GM12892 (cell line): ENCODE measurements at regions not wholly inside any gene's neighbourhood (a gene's known extent, or its start where the extent isn't known, plus 50 kb on each side); places are given as distances from the start of the nearest gene placed in this dataset.
A peak's percentile ranks its signal among the peaks of the same experiment; 100 is the strongest.

Source experiments
- DNase-seq: peaks from one replicate; pipeline ENCODE4 v3.0.0; 2011; ENCODE audit not compliant: insufficient read length
- FAIRE-seq: peaks from 2 replicates; lab custom pipeline; 2011; peaks lifted over from hg19 to GRCh38; lab: Jason Lieb, UNC
- POLR2A ChIP-seq: IDR thresholded peaks from 2 replicates; pipeline ENCODE4 v1.6.1; 2011; ENCODE audit warnings: low read depth, low read length, control low read depth
- POLR2AphosphoS5 ChIP-seq: IDR thresholded peaks from 2 replicates; pipeline ENCODE4 v1.6.1; 2011; ENCODE audit warnings: low read depth, low read length, control low read depth
- TAF1 ChIP-seq: IDR thresholded peaks from 2 replicates; pipeline ENCODE4 v1.6.1; 2011; ENCODE audit warnings: low read depth, mild to moderate bottlenecking, control low read depth, low read length, borderline replicate concordance

DNA sequence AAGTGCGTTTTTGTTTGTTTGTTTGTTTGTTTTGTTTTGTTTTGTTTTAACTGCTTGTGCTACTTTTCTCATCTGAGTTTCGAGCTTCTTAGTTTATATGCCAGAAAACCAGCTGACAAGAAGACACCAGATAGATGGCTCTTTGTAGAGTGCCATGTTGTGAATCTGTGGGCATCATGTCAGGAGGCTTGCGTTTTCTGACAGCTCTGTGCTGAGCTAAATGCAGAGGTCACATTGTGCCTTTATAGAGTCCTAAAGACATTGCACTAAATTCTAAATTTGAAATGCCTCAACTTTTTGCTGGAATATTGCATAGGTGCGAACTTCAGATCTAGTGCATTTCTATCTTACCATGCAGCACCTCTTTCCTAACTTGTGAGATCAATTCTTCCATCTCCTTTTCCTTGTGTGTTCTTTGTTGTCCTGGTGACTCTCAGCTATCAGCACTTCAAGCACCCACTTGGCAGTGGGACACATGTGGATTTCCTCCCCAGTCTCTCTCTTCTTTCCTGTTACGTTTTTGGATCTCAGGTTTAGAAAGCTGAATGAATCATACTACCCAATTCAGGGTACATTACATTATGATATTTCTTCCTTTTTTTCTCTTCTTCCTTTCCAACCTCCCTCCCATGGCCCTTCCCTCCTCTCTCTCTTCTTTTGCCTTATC is 379.0 kb upstream of the RPS23 start:
- TF ChIP-seq POLR2AphosphoS5 (no peak), TAF1 (no peak), POLR2A (no peak)
- FAIRE-seq (no peak), DNase-seq (no peak)

- FAIRE-seq (no peak), DNase-seq (no peak)
- TF ChIP-seq TAF1 (no peak), POLR2A (no peak), POLR2AphosphoS5 (no peak)
Measured at GRCh38 chr5:82656341-82656761, 378.2 kb upstream of the RPS23 start.

GRCh38 chr5:82655078-82655477 is 376.9 kb upstream of the RPS23 start:
- no peak for FAIRE-seq
- DNase-seq, result no peak
- TF ChIP-seq POLR2A (no peak), TAF1 (no peak), POLR2AphosphoS5 (no peak)

DNA sequence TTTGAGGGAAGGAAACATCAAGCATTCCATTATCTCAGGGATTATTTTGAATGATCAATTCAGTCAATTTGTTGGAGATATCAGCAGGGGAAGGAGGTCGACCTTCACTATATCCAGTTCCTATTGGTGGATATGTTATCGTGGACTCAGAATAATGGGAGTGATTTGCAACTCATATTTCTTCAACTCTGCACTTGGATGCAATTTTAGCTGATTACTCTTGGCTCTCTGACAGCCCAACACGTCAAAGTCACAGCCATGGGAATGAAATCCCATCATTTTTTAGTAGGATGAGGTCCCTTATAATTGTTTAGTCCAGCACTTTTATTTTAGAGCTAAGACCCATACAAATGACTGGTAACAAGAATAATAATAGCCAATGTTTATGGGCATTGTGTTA is 371.8 kb upstream of the RPS23 start:
- DNase-seq, result no peak
- FAIRE-seq, result no peak
- TF ChIP-seq POLR2A (no peak), TAF1 (no peak), POLR2AphosphoS5 (no peak)

DNA sequence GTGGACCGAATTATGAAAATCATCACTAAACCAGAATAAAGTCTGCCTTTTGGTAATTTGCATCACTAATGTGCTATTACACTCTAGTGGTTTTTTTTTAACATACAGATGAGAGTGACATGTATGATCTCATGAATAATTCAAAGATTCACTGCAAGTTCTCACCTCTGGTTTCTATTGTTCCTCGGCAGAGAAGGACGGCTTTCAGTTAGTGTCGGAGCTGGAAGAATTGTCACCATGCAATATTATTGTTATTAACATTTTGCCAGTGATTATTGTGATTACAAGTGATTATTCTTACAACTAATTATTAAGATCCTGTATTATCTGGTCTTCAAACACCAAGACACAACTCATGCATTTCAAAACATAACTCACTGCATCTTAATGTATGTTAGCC is 366.6 kb upstream of the RPS23 start:
- FAIRE-seq, result no peak

DNA sequence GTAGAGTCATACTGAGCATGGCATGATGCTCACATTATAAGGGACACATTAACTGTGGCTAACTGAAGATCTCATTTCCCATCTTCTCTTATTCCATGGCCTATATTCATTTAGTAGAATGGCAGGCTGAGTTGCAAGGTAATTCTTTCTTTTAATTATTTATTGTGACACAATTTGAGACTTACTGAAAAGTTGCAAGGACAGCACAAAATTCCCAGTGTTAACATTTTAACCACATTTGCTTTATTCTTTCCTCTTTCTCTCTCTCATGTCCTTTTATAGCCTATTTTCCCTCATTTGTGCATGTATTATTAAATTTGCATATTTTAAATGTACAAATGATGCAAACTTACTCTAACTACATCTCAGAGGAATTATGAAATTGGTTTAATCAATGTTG is 366.1 kb upstream of the RPS23 start:
- no peak for TF ChIP-seq POLR2A
- no peak for TF ChIP-seq TAF1
- TF ChIP-seq POLR2AphosphoS5, result no peak
- no peak for DNase-seq
- FAIRE-seq, result no peak

More for the DNA sequence above, 366.6 kb upstream of the RPS23 start:
- TF ChIP-seq POLR2AphosphoS5 (no peak), TAF1 (no peak)
- no peak for DNase-seq

DNA sequence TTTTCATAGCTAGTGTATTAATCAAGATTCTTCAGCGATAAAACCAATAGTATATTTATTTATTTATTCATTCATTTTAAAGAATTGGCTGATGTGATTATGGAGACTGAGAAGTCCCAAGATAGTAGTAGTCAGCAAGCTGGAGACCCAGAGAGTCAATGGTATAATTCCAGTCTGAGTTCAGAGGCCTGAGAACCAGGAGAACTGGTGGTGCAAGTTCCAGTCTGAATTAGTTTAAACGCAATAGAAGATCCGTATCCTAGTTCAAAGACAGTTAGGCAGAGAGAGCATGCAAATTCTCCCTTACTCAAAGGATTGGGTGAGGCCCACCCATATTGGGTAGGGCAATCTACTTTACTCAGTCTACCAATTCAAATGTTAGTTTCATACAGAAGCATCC is 364.2 kb upstream of the RPS23 start:
- no peak for TF ChIP-seq TAF1
- no peak for TF ChIP-seq POLR2A
- TF ChIP-seq POLR2AphosphoS5, result no peak
- FAIRE-seq (no peak), DNase-seq (no peak)

GRCh38 chr5:82641331-82642003 is 363.3 kb upstream of the RPS23 start:
- DNase-seq (peak; percentile 7), FAIRE-seq (peak; percentile 60)
- no peak for TF ChIP-seq POLR2A
- TF ChIP-seq POLR2AphosphoS5, result no peak
- no peak for TF ChIP-seq TAF1

- DNase-seq (no peak), FAIRE-seq (no peak)
- TF ChIP-seq POLR2AphosphoS5, result no peak
- no peak for TF ChIP-seq TAF1
- TF ChIP-seq POLR2A, result no peak
Measured at GRCh38 chr5:82640916-82641315, 362.8 kb upstream of the RPS23 start.

DNA sequence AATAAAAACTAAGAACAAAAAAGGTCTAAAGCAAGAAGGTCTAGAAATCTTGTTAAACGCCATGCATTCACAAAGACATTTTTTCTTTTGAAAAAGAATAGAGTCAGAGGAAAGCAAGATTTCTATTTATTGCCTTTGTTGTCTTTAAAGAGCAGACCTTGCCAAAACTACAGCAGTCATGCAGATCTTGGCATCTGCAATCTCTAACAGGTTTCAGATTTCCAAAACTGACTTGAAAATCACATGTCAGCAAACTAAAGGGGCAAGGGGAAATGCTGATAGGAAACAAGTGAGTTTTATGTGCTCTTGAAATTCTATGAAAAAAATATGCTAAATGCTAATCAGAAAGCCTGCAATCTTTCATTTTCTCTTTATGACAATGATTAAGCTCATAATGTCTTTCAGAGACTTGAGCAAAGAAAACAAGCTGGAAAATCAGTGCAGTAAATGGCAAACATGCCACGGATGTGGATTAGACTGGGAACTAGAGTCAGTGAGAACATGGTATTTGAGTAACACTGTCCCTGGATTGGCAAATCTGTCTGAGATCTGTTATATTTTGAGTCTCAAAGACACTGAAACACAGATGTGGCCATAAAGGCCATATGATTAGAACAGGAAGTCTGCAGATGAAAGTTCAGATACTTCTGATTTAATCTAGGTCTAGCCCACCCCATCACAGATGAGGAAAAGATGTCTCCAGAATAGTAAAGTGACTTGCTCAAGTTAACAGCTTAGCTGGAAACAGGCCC is 361.4 kb upstream of the RPS23 start:
- no peak for DNase-seq
- no peak for FAIRE-seq
- no peak for TF ChIP-seq POLR2A
- no peak for TF ChIP-seq TAF1
- no peak for TF ChIP-seq POLR2AphosphoS5

DNA sequence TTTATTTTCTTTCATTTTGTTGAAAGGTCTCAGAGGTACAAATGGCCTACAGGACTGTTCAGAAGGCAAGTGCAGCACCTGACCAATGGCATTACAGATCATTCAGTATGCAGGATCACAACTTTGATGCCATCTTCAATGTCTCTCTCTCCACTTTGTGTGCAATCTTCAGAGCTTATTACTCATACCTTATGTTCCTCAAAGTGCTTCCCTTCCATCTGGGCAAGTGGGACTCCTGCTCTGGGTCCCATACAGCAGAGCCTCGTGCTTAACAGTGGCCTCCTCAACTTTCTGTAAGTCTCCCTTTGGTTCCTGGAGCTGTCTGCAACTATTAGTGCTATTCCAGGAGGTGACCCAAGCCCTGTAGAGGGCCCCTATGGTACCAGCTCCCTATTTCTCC is 358.4 kb upstream of the RPS23 start:
- TF ChIP-seq POLR2A (no peak), POLR2AphosphoS5 (no peak), TAF1 (no peak)
- no peak for FAIRE-seq
- no peak for DNase-seq
